ENCODE measurements at regions not wholly inside any gene's neighbourhood (a gene's known extent, or its start where the extent isn't known, plus 50 kb on each side); places are given as distances from the start of the nearest gene placed in this dataset.

DNA sequence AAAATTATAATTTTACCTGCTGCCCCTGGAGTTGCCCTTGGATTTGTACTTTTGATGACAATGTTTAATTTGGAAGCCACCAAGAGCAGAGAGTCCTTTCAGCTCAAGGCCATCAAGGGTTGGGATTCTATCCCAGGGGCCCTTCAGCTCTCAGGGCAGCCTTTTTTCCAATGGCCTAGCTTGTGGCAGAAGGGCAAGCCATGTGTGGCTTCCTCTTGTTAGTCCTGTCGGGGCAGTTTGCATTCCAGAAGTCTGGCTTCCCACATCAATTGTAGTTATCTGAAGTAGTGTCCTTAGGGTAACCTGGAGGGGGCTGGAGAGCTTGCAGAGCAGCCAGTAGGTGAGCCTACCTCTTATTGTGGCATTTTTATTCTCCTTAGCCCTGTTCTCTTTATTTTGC is 569.4 kb downstream of the TRAM1L1 start:
- TF ChIP-seq, protein P1, sequence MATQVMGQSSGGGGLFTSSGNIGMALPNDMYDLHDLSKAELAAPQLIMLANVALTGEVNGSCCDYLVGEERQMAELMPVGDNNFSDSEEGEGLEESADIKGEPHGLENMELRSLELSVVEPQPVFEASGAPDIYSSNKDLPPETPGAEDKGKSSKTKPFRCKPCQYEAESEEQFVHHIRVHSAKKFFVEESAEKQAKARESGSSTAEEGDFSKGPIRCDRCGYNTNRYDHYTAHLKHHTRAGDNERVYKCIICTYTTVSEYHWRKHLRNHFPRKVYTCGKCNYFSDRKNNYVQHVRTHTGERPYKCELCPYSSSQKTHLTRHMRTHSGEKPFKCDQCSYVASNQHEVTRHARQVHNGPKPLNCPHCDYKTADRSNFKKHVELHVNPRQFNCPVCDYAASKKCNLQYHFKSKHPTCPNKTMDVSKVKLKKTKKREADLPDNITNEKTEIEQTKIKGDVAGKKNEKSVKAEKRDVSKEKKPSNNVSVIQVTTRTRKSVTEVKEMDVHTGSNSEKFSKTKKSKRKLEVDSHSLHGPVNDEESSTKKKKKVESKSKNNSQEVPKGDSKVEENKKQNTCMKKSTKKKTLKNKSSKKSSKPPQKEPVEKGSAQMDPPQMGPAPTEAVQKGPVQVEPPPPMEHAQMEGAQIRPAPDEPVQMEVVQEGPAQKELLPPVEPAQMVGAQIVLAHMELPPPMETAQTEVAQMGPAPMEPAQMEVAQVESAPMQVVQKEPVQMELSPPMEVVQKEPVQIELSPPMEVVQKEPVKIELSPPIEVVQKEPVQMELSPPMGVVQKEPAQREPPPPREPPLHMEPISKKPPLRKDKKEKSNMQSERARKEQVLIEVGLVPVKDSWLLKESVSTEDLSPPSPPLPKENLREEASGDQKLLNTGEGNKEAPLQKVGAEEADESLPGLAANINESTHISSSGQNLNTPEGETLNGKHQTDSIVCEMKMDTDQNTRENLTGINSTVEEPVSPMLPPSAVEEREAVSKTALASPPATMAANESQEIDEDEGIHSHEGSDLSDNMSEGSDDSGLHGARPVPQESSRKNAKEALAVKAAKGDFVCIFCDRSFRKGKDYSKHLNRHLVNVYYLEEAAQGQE (IDR thresholded peaks at IDR 0.05; ENCODE audit: insufficient replicate concordance, low read depth) = no peak
- TF ChIP-seq SPI1 (IDR thresholded peaks at IDR 0.05; ENCODE audit: borderline replicate concordance, low read depth) = no peak
- TF ChIP-seq, protein P2, sequence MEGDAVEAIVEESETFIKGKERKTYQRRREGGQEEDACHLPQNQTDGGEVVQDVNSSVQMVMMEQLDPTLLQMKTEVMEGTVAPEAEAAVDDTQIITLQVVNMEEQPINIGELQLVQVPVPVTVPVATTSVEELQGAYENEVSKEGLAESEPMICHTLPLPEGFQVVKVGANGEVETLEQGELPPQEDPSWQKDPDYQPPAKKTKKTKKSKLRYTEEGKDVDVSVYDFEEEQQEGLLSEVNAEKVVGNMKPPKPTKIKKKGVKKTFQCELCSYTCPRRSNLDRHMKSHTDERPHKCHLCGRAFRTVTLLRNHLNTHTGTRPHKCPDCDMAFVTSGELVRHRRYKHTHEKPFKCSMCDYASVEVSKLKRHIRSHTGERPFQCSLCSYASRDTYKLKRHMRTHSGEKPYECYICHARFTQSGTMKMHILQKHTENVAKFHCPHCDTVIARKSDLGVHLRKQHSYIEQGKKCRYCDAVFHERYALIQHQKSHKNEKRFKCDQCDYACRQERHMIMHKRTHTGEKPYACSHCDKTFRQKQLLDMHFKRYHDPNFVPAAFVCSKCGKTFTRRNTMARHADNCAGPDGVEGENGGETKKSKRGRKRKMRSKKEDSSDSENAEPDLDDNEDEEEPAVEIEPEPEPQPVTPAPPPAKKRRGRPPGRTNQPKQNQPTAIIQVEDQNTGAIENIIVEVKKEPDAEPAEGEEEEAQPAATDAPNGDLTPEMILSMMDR (IDR thresholded peaks at IDR 0.05; ENCODE audit: insufficient read depth, low read length) = no peak
- no peak for TF ChIP-seq GABPA (IDR thresholded peaks at IDR 0.05; ENCODE audit: low read depth)
- TF ChIP-seq POLR2AphosphoS5 (IDR thresholded peaks at IDR 0.05; ENCODE audit: low read depth) = no peak
- Histone ChIP-seq H3K4me3 (replicated peaks; ENCODE audit: insufficient read depth, low read length) (no peak overlapping the region), H3K27me3 (ENCODE audit: insufficient read depth, poor library complexity, severe bottlenecking) (no peaks in the 10 kb centered on the region), H3K27ac (replicated peaks) (no peak overlapping the region)
- no peak for DNase-seq (ENCODE audit: low read depth in 1 of 2, low spot score in 1 of 2)

- Histone ChIP-seq H3K27me3 (ENCODE audit: insufficient read depth, poor library complexity, severe bottlenecking) (no peaks in the 10 kb centered on the region), H3K4me3 (replicated peaks; ENCODE audit: insufficient read depth, low read length) (no peak overlapping the region), H3K27ac (replicated peaks) (no peak overlapping the region)
- TF ChIP-seq, protein P2 (IDR thresholded peaks at IDR 0.05; ENCODE audit: insufficient read depth, low read length) = no peak
- TF ChIP-seq, protein P1 (IDR thresholded peaks at IDR 0.05; ENCODE audit: insufficient replicate concordance, low read depth) = no peak
- TF ChIP-seq GABPA (IDR thresholded peaks at IDR 0.05; ENCODE audit: low read depth) (no peak), SPI1 (IDR thresholded peaks at IDR 0.05; ENCODE audit: borderline replicate concordance, low read depth) (no peak), POLR2AphosphoS5 (IDR thresholded peaks at IDR 0.05; ENCODE audit: low read depth) (no peak)
- no peak for DNase-seq (ENCODE audit: low read depth in 1 of 2, low spot score in 1 of 2)
Measured at GRCh38 chr4:116512552-116512951, 572.8 kb downstream of the TRAM1L1 start.

GRCh38 chr4:116501954-116502353 is 583.4 kb downstream of the TRAM1L1 start:
- Histone ChIP-seq H3K27me3 (ENCODE audit: insufficient read depth, poor library complexity, severe bottlenecking) (no peaks in the 10 kb centered on the region), H3K4me3 (replicated peaks; ENCODE audit: insufficient read depth, low read length) (no peak overlapping the region), H3K27ac (replicated peaks) (no peak overlapping the region)
- DNase-seq (ENCODE audit: low read depth in 1 of 2, low spot score in 1 of 2) = no peak
- TF ChIP-seq SPI1 (IDR thresholded peaks at IDR 0.05; ENCODE audit: borderline replicate concordance, low read depth) = no peak

- Histone ChIP-seq H3K4me3 (replicated peaks; ENCODE audit: insufficient read depth, low read length) (no peak overlapping the region), H3K27ac (replicated peaks) (no peak overlapping the region), H3K27me3 (ENCODE audit: insufficient read depth, poor library complexity, severe bottlenecking) (no peaks in the 10 kb centered on the region)
- DNase-seq (ENCODE audit: low read depth in 1 of 2, low spot score in 1 of 2) = no peak
- TF ChIP-seq SPI1 (IDR thresholded peaks at IDR 0.05; ENCODE audit: borderline replicate concordance, low read depth) = no peak
- TF ChIP-seq, protein P1 (IDR thresholded peaks at IDR 0.05; ENCODE audit: insufficient replicate concordance, low read depth) = no peak
- TF ChIP-seq, protein P2 (IDR thresholded peaks at IDR 0.05; ENCODE audit: insufficient read depth, low read length) = no peak
- no peak for TF ChIP-seq POLR2AphosphoS5 (IDR thresholded peaks at IDR 0.05; ENCODE audit: low read depth)
Measured at GRCh38 chr4:116500225-116500624, 585.2 kb downstream of the TRAM1L1 start.

All from HL-60 (cell line).